ENCODE measurements at regions not wholly inside any gene's neighbourhood (a gene's known extent, or its start where the extent isn't known, plus 50 kb on each side); places are given as distances from the start of the nearest gene placed in this dataset.

DNA sequence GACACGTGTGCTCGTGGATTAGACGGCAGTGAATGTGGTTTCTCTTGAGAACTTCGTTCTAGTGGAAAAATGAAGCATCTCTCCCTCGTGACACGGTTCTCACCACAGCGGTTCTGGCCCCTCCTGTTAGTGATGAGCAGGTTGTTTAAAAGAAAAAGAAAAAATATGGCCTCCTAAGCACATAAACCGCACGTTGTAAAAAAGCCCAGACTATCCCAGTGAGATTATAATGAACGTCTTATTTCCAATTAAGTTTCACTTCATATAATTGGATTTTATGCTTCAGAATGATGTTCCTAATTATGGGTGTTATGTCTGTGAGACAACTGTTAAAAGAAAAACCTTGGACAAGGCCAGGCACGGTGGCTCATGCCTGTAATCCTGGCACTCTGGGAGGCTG is 74.5 kb upstream of the FRMD1 start:
- Histone ChIP-seq H3K9me3 (ENCODE audit: control insufficient read depth in 2 of 2, low read length in 2 of 2) (no peaks in the 10 kb centered on the region), H3K27me3 (ENCODE audit: control insufficient read depth in 1 of 2, insufficient read depth in 2 of 2, low read length in 2 of 2) (peaks cover 0 to 6% of the 10 kb centered on the region in 2 donors), H3K4me1 (ENCODE audit: control insufficient read depth, insufficient read depth, low read length) (peaks cover 17% of the 10 kb centered on the region), H3K27ac (ENCODE audit: low read length) (no peak overlapping the region), H3K9ac (ENCODE audit: low read length in 2 of 2) (no peak overlapping the region), H3K36me3 (ENCODE audit: control insufficient read depth in 2 of 2, insufficient read depth in 2 of 2, low read length in 2 of 2) (no peaks in the 10 kb centered on the region), H3K4me3 (ENCODE audit: low read length in 2 of 2) (no peak overlapping the region)

DNA sequence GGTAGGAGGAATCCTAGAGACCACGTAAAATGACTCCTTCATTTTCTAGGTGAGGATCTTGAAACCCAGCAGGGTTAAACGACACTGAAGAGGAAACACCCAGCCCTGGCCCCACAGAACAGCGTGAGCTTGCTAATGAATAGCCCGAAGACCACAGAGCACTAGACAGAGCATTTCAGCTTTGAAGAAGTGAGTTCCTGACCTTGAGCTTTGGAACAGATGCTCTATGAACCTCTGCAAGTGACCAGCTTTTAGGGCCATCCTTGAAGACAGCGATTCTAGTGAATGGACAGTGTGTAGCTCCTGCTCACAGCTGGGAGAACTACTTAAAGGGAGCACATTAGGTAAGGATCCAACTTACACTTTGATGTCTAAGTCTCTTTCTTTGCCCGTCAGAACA is 74.0 kb upstream of the FRMD1 start:
- no peak overlapping the region for H3K27ac ChIP-seq (ENCODE audit: low read length)
- no peak overlapping the region for H3K9ac ChIP-seq (ENCODE audit: low read length in 2 of 2)
- peaks cover 12% of the 10 kb centered on the region for H3K4me1 ChIP-seq (ENCODE audit: control insufficient read depth, insufficient read depth, low read length)
- no peaks in the 10 kb centered on the region for H3K9me3 ChIP-seq (ENCODE audit: control insufficient read depth in 2 of 2, low read length in 2 of 2)
- no peaks in the 10 kb centered on the region for H3K36me3 ChIP-seq (ENCODE audit: control insufficient read depth in 2 of 2, insufficient read depth in 2 of 2, low read length in 2 of 2)
- peaks cover 3 to 6% of the 10 kb centered on the region in 2 donors for H3K27me3 ChIP-seq (ENCODE audit: control insufficient read depth in 1 of 2, insufficient read depth in 2 of 2, low read length in 2 of 2)
- H3K4me3 ChIP-seq (ENCODE audit: low read length in 2 of 2) = no peak overlapping the region

DNA sequence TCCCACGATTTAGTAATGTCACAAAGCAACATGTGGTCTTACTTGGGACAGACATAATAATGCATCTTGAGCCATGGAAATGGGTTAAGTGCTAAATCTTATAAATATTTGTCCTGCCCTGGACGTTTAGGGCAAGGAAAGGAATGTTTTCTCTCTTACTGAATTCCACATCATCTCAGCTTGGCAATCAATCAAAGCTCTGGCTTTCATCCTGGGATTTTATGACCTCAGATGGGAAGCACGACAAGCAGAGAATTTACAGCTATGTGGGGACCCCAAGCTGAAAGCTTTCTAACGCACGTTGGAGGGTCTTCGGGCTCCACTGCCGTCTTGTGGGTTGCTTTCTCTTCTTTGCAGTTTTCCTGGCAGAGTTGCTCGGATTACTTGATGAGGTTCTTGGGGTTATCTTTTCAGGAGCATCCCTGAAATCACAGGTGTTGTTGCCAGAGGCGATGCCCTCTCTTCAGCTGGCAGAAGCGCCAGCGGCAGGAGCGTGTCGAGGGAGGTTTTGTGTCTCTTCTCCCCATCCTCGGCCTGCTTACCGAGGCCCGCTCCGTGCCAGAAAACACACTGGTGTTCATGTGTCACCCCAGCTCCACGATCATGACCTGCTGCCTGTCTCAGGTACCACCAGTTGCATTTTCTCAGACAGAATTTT is 73.4 kb upstream of the FRMD1 start:
- no peaks in the 10 kb centered on the region for H3K36me3 ChIP-seq (ENCODE audit: control insufficient read depth in 2 of 2, insufficient read depth in 2 of 2, low read length in 2 of 2)
- H3K9ac ChIP-seq (ENCODE audit: low read length in 2 of 2) = no peak overlapping the region
- H3K9me3 ChIP-seq (ENCODE audit: control insufficient read depth in 2 of 2, low read length in 2 of 2) = no peaks in the 10 kb centered on the region
- no peak overlapping the region for H3K4me3 ChIP-seq (ENCODE audit: low read length in 2 of 2)
- H3K27ac ChIP-seq (ENCODE audit: low read length) = no peak overlapping the region
- peaks cover 5 to 6% of the 10 kb centered on the region in 2 donors for H3K27me3 ChIP-seq (ENCODE audit: control insufficient read depth in 1 of 2, insufficient read depth in 2 of 2, low read length in 2 of 2)
- H3K4me1 ChIP-seq (ENCODE audit: control insufficient read depth, insufficient read depth, low read length) = peaks cover 6% of the 10 kb centered on the region

DNA sequence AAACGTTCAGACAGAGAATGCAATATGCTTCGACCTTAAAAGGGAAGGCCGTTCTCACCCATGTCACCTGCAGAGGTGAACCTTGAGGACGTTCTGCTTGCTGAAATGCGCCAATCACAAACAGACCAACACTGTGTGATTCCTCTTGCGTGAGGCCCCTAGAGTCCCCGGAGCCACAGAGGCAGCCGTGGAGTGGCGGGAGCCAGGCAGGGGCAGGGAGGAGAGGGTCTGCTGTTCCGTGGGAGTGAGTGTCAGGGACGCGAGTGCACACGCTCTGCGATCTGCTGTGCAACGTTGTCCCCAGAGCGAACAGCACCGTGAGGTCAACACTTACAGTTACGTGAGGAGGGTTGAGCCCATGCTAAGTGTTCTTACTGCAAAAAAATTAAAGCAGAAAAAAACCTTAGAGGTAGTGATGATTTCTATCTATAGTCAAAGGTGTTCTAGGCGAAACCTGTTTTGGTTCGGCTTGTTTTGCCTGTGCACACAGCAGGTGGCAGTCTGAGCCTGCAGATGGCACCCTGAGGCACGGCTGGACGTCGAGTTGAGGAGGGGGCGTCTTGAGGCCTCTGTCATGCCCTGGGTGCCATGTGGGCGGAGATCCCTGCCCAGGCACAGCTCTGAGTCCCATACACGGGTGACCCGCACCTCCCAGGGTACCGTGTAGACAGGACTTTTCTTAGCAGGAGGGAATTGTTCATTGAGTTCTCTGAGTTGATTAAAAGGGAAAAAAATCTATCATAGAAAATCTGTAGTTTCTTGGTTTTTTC is 71.7 kb upstream of the FRMD1 start:
- Histone ChIP-seq H3K36me3 (ENCODE audit: control insufficient read depth in 2 of 2, insufficient read depth in 2 of 2, low read length in 2 of 2) (no peaks in the 10 kb centered on the region), H3K4me1 (ENCODE audit: control insufficient read depth, insufficient read depth, low read length) (peaks cover 2% of the 10 kb centered on the region), H3K27me3 (ENCODE audit: control insufficient read depth in 1 of 2, insufficient read depth in 2 of 2, low read length in 2 of 2) (peaks cover 5 to 10% of the 10 kb centered on the region in 2 donors), H3K27ac (ENCODE audit: low read length) (no peak overlapping the region), H3K9ac (ENCODE audit: low read length in 2 of 2) (no peak overlapping the region), H3K9me3 (ENCODE audit: control insufficient read depth in 2 of 2, low read length in 2 of 2) (no peaks in the 10 kb centered on the region), H3K4me3 (ENCODE audit: low read length in 2 of 2) (no peak overlapping the region)

GRCh38 chr6:168149015-168149414 is 70.0 kb upstream of the FRMD1 start:
- Histone ChIP-seq H3K27me3 (ENCODE audit: control insufficient read depth in 1 of 2, insufficient read depth in 2 of 2, low read length in 2 of 2) (peaks cover 5 to 10% of the 10 kb centered on the region in 2 donors), H3K9ac (ENCODE audit: low read length in 2 of 2) (no peak overlapping the region), H3K4me1 (ENCODE audit: control insufficient read depth, insufficient read depth, low read length) (peaks cover 2% of the 10 kb centered on the region), H3K4me3 (ENCODE audit: low read length in 2 of 2) (no peak overlapping the region), H3K36me3 (ENCODE audit: control insufficient read depth in 2 of 2, insufficient read depth in 2 of 2, low read length in 2 of 2) (no peaks in the 10 kb centered on the region), H3K9me3 (ENCODE audit: control insufficient read depth in 2 of 2, low read length in 2 of 2) (no peaks in the 10 kb centered on the region), H3K27ac (ENCODE audit: low read length) (no peak overlapping the region)

GRCh38 chr6:168148231-168148849 is 69.3 kb upstream of the FRMD1 start:
- H3K27me3 ChIP-seq (ENCODE audit: control insufficient read depth in 1 of 2, insufficient read depth in 2 of 2, low read length in 2 of 2) = peaks cover 5 to 10% of the 10 kb centered on the region in 2 donors
- no peak overlapping the region for H3K9ac ChIP-seq (ENCODE audit: low read length in 2 of 2)
- H3K9me3 ChIP-seq (ENCODE audit: control insufficient read depth in 2 of 2, low read length in 2 of 2) = no peaks in the 10 kb centered on the region
- H3K4me1 ChIP-seq (ENCODE audit: control insufficient read depth, insufficient read depth, low read length) = peaks cover 2% of the 10 kb centered on the region
- no peak overlapping the region for H3K27ac ChIP-seq (ENCODE audit: low read length)
- H3K36me3 ChIP-seq (ENCODE audit: control insufficient read depth in 2 of 2, insufficient read depth in 2 of 2, low read length in 2 of 2) = no peaks in the 10 kb centered on the region
- no peak overlapping the region for H3K4me3 ChIP-seq (ENCODE audit: low read length in 2 of 2)

DNA sequence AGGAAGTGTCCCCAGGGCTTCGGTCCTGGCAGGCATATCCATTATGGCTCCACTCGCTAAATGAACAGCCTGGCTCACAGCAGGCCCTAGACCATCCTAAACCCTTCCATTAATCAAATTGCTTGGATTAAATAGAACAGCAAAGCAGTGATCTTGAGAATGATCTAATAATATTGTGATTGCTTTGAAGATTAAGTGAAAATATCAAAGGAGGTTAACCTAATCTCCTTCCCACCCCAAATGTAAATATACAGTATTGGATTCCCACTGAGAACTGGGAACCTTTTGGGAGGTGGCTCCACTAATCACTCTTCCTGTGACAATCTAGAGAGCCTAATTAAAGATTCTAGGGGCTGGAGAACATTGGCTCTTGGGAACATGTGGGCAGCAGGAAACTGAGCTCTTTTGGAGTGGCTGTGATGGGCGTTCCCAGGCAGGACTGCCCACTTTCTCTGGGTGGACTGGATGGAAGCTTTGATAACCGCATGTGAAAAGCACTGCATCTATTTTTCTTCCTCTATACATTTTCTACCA is 68.3 kb upstream of the FRMD1 start:
- peaks cover 5 to 10% of the 10 kb centered on the region in 2 donors for H3K27me3 ChIP-seq (ENCODE audit: control insufficient read depth in 1 of 2, insufficient read depth in 2 of 2, low read length in 2 of 2)
- H3K27ac ChIP-seq (ENCODE audit: low read length) = no peak overlapping the region
- H3K4me3 ChIP-seq (ENCODE audit: low read length in 2 of 2) = no peak overlapping the region
- no peak overlapping the region for H3K9ac ChIP-seq (ENCODE audit: low read length in 2 of 2)
- no peaks in the 10 kb centered on the region for H3K9me3 ChIP-seq (ENCODE audit: control insufficient read depth in 2 of 2, low read length in 2 of 2)
- peaks cover 2% of the 10 kb centered on the region for H3K4me1 ChIP-seq (ENCODE audit: control insufficient read depth, insufficient read depth, low read length)
- H3K36me3 ChIP-seq (ENCODE audit: control insufficient read depth in 2 of 2, insufficient read depth in 2 of 2, low read length in 2 of 2) = no peaks in the 10 kb centered on the region

DNA sequence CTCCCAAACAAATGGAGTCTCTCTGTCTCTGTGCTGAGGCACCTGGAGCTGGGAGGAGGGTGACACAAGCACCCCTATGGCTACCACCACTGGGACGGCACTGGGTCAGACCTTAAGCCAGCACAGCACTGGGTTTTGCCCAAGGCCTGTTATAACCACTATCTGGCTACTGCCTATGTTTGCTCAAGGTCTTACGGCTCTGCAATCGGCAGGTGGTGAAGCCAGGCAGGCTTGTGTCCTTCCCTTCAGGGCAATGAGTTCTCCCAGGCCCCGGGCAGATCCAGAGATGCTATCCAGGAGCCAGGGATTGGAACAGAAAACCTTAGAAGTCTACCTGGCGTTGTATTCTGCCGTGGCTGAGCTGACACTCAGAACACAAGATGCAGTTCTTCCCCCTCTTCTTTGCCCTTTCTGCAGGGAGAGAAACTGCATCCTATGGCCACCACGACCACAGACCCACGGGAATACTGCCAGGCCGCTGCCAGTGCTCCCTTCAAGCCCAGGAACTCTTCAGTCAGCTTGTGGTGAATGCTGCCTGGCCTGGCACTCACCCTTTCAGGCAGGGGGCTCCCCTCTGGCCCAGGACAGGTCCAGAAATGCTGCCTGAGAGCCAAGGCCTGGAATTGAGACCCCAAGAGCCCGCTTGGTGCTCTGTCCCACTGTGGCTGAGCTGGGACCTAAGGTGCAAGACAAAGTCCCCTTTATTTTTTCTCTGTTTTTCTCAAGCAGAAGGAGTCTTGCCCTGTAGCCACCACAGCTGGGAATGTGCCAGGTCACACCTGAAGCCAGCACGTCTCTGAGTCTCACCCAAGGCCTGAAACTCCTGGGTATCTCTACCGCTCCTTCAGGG is 67.0 kb upstream of the FRMD1 start:
- H3K9me3 ChIP-seq (ENCODE audit: control insufficient read depth in 2 of 2, low read length in 2 of 2) = no peaks in the 10 kb centered on the region
- H3K36me3 ChIP-seq (ENCODE audit: control insufficient read depth in 2 of 2, insufficient read depth in 2 of 2, low read length in 2 of 2) = no peaks in the 10 kb centered on the region
- peaks cover 1% of the 10 kb centered on the region for H3K4me1 ChIP-seq (ENCODE audit: control insufficient read depth, insufficient read depth, low read length)
- H3K4me3 ChIP-seq (ENCODE audit: low read length in 2 of 2) = no peak overlapping the region
- no peak overlapping the region for H3K27ac ChIP-seq (ENCODE audit: low read length)
- H3K9ac ChIP-seq (ENCODE audit: low read length in 2 of 2) = no peak overlapping the region
- H3K27me3 ChIP-seq (ENCODE audit: control insufficient read depth in 1 of 2, insufficient read depth in 2 of 2, low read length in 2 of 2) = peaks cover 5 to 10% of the 10 kb centered on the region in 2 donors

GRCh38 chr6:168139121-168139520 is 60.1 kb upstream of the FRMD1 start:
- no peaks in the 10 kb centered on the region for H3K4me1 ChIP-seq (ENCODE audit: control insufficient read depth, insufficient read depth, low read length)
- no peaks in the 10 kb centered on the region for H3K27me3 ChIP-seq (ENCODE audit: control insufficient read depth in 1 of 2, insufficient read depth in 2 of 2, low read length in 2 of 2)
- H3K27ac ChIP-seq (ENCODE audit: low read length) = no peak overlapping the region
- H3K9ac ChIP-seq (ENCODE audit: low read length in 2 of 2) = no peak overlapping the region
- no peak overlapping the region for H3K4me3 ChIP-seq (ENCODE audit: low read length in 2 of 2)
- H3K36me3 ChIP-seq (ENCODE audit: control insufficient read depth in 2 of 2, insufficient read depth in 2 of 2, low read length in 2 of 2) = no peaks in the 10 kb centered on the region
- H3K9me3 ChIP-seq (ENCODE audit: control insufficient read depth in 2 of 2, low read length in 2 of 2) = no peaks in the 10 kb centered on the region

GRCh38 chr6:168138436-168138835 is 59.4 kb upstream of the FRMD1 start:
- Histone ChIP-seq H3K4me3 (ENCODE audit: low read length in 2 of 2) (no peak overlapping the region), H3K27me3 (ENCODE audit: control insufficient read depth in 1 of 2, insufficient read depth in 2 of 2, low read length in 2 of 2) (no peaks in the 10 kb centered on the region), H3K4me1 (ENCODE audit: control insufficient read depth, insufficient read depth, low read length) (no peaks in the 10 kb centered on the region), H3K27ac (ENCODE audit: low read length) (no peak overlapping the region), H3K9me3 (ENCODE audit: control insufficient read depth in 2 of 2, low read length in 2 of 2) (no peaks in the 10 kb centered on the region), H3K36me3 (ENCODE audit: control insufficient read depth in 2 of 2, insufficient read depth in 2 of 2, low read length in 2 of 2) (no peaks in the 10 kb centered on the region), H3K9ac (ENCODE audit: low read length in 2 of 2) (no peak overlapping the region)

Measured in stomach smooth muscle (tissue), 2 donors.